GM06990 (cell line): ENCODE measurements at regions not wholly inside any gene's neighbourhood (a gene's known extent, or its start where the extent isn't known, plus 50 kb on each side); places are given as distances from the start of the nearest gene placed in this dataset.

ENCODE experiments used
- DNase-seq: peaks from one replicate; pipeline ENCODE4 v3.0.0-alpha.2; 2011; ENCODE audit not compliant: insufficient read length; ENCODE audit errors: extremely low read depth
- H3K27me3 ChIP-seq: replicated peaks from 2 replicates; pipeline ENCODE4 v1.6.0; 2011; ENCODE audit warnings: low read length; ENCODE audit not compliant: control insufficient read depth, insufficient read depth
- H3K36me3 ChIP-seq: 2 replicates; pipeline ENCODE4 v1.5.1; 2011; ENCODE audit warnings: low read length; ENCODE audit not compliant: control insufficient read depth, insufficient read depth
- H3K4me3 ChIP-seq: replicated peaks from 2 replicates; pipeline ENCODE4 v1.5.1; 2011; ENCODE audit warnings: low read depth, mild to moderate bottlenecking, control low read depth, low read length
- CTCF ChIP-seq: IDR thresholded peaks from 2 replicates; pipeline ENCODE4 v1.5.1; 2011; ENCODE audit warnings: low read length, control low read depth, mild to moderate bottlenecking, inconsistent platforms; ENCODE audit not compliant: insufficient read depth, poor library complexity, severe bottlenecking

- Histone ChIP-seq H3K4me3 (no peak overlapping the region), H3K27me3 (no peaks in the 10 kb centered on the region), H3K36me3 (no peaks in the 10 kb centered on the region)
- no peak for TF ChIP-seq CTCF
- no peak for DNase-seq
These were observed 150.4 kb downstream of the ZFP36L2 start for GRCh38 chr2:43075811-43076585.

DNA sequence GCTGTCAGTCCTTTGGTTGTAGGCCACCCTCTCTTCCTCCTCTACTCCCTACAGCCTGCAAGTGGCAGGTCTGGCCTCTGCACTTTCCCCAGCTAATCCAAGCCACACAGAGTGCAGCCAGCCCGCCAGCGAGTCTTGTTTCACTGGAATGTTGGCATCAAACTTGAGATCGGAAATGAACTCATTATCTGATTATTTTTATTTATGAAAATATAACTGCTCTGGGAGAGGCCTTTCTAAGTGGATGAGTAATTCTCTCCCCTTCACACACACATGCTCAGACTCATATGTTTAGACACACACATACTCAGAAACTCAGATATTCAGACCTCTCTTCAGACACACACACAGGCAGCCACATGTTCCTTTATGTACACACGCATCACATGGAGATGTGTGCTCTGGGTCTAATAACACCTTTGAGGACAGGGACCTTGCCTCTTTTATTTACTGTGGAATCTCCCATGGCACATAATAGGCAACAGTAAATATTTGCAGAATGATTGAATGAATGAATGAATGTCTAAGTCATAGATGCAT is 151.3 kb downstream of the ZFP36L2 start:
- TF ChIP-seq CTCF, result no peak
- DNase-seq, result no peak
- no peaks in the 10 kb centered on the region for H3K27me3 ChIP-seq
- no peak overlapping the region for H3K4me3 ChIP-seq
- no peaks in the 10 kb centered on the region for H3K36me3 ChIP-seq

GRCh38 chr2:43074592-43075053 is 151.8 kb downstream of the ZFP36L2 start:
- Histone ChIP-seq H3K36me3 (no peaks in the 10 kb centered on the region), H3K27me3 (no peaks in the 10 kb centered on the region), H3K4me3 (no peak overlapping the region)
- TF ChIP-seq CTCF, result no peak
- DNase-seq, result no peak

GRCh38 chr2:43074052-43074451 is 152.4 kb downstream of the ZFP36L2 start:
- Histone ChIP-seq H3K27me3 (no peaks in the 10 kb centered on the region), H3K4me3 (no peak overlapping the region), H3K36me3 (no peaks in the 10 kb centered on the region)
- DNase-seq, result no peak
- no peak for TF ChIP-seq CTCF

DNA sequence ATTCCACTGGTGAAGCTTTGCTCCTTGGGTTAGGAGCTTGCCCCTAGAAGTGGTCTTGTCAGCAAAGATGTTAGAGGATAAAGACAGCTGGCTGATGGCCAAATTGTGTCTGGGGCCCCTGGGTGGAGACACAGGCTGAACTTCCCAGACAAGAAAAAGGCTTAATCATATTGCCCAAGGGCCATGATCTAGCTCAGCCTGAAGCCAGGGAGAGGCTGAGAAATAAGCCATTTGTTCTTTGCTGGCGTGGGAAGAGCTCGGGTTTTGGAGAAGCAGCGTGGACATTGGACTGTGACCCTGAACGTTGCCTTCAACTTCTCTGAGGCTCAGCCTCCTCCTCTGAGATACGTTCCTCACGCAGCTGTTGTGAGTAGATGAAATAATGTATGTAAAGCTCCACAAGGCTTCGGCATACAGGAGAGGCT is 153.0 kb downstream of the ZFP36L2 start:
- no peaks in the 10 kb centered on the region for H3K27me3 ChIP-seq
- no peaks in the 10 kb centered on the region for H3K36me3 ChIP-seq
- no peak overlapping the region for H3K4me3 ChIP-seq
- no peak for TF ChIP-seq CTCF
- no peak for DNase-seq
